Mesenchymal stem cell (in vitro differentiated cells and primary cell): ENCODE measurements at regions not wholly inside any gene's neighbourhood (a gene's known extent, or its start where the extent isn't known, plus 50 kb on each side); places are given as distances from the start of the nearest gene placed in this dataset.
A peak's percentile ranks its signal among the peaks of the same experiment; 100 is the strongest.

Source experiments
- DNase-seq: peaks from one replicate; pipeline ENCODE4 v3.0.0-alpha.2; 2013
- H2AFZ ChIP-seq: one replicate; pipeline ENCODE4 v1.6.1; 2013; ENCODE audit warnings: low read depth, mild to moderate bottlenecking, control low read depth, inconsistent platforms, low read length, moderate library complexity
- H2AK5ac ChIP-seq: 2 replicates; pipeline ENCODE4 v1.6.1; 2013; ENCODE audit warnings: low read length, moderate library complexity, mild to moderate bottlenecking, inconsistent platforms; ENCODE audit not compliant: severe bottlenecking
- H2BK120ac ChIP-seq: one replicate; pipeline ENCODE4 v1.6.1; 2013; ENCODE audit warnings: low read depth, mild to moderate bottlenecking, inconsistent platforms, low read length, moderate library complexity
- H2BK12ac ChIP-seq, 2 experiments: one replicate each; pipeline ENCODE4 v1.6.1; 2013; ENCODE audit warnings: inconsistent platforms in 2 of 2, low read length in 2 of 2, mild to moderate bottlenecking in 2 of 2, moderate library complexity in 2 of 2, control low read depth in 1 of 2
- H2BK15ac ChIP-seq: one replicate; pipeline ENCODE4 v1.6.1; 2013; ENCODE audit warnings: mild to moderate bottlenecking, low read depth, inconsistent platforms; ENCODE audit not compliant: poor library complexity, severe bottlenecking
- H2BK5ac ChIP-seq: 2 replicates; pipeline ENCODE4 v1.6.1; 2013; ENCODE audit warnings: low read depth, mild to moderate bottlenecking, low read length, control low read depth, inconsistent platforms; ENCODE audit not compliant: poor library complexity, severe bottlenecking
- H3K14ac ChIP-seq, 2 experiments: one replicate each; pipeline ENCODE4 v1.6.1; 2013; ENCODE audit warnings: inconsistent platforms in 2 of 2, low read length in 2 of 2, control low read depth in 1 of 2, mild to moderate bottlenecking in 1 of 2, moderate library complexity in 1 of 2
- H3K18ac ChIP-seq, 2 experiments: one replicate each; pipeline ENCODE4 v1.6.1; 2013; ENCODE audit warnings: inconsistent platforms in 2 of 2, low read length in 2 of 2, control low read depth in 1 of 2, low read depth in 1 of 2, mild to moderate bottlenecking in 1 of 2
- H3K23ac ChIP-seq, 2 experiments: one replicate each; pipeline ENCODE4 v1.6.1; 2013; ENCODE audit warnings: inconsistent platforms in 2 of 2, low read length in 2 of 2, mild to moderate bottlenecking in 2 of 2, moderate library complexity in 2 of 2, control low read depth in 1 of 2
- H3K27ac ChIP-seq: 2 replicates; pipeline ENCODE4 v1.5.1; 2013; ENCODE audit warnings: mild to moderate bottlenecking, moderate library complexity, low read length, control low read depth, inconsistent platforms; ENCODE audit not compliant: poor library complexity, severe bottlenecking
- H3K27me3 ChIP-seq, 2 experiments: 2 replicates each; pipeline versions ENCODE4 v1.6.1 to v1.7.0; 2013; ENCODE audit warnings: low read length in 2 of 2, mild to moderate bottlenecking in 2 of 2, moderate library complexity in 2 of 2, control low read depth in 1 of 2, inconsistent platforms in 1 of 2; ENCODE audit not compliant: control insufficient read depth in 1 of 2, insufficient read depth in 1 of 2
- H3K36me3 ChIP-seq, 2 experiments: 2 replicates each; pipeline versions ENCODE4 v1.6.1 to v1.7.0; 2013; ENCODE audit warnings: low read length in 2 of 2, control low read depth in 1 of 2, inconsistent platforms in 1 of 2, low read depth in 1 of 2, mild to moderate bottlenecking in 1 of 2; ENCODE audit not compliant: insufficient read depth in 2 of 2, control insufficient read depth in 1 of 2
- H3K4ac ChIP-seq, 2 experiments: one replicate each; pipeline ENCODE4 v1.6.1; 2013; ENCODE audit warnings: inconsistent platforms in 2 of 2, low read length in 2 of 2, mild to moderate bottlenecking in 2 of 2, moderate library complexity in 2 of 2, control low read depth in 1 of 2, low read depth in 1 of 2
- H3K4me1 ChIP-seq: 2 replicates; pipeline ENCODE4 v1.6.1; 2013; ENCODE audit warnings: low read depth, low read length, control low read depth; ENCODE audit not compliant: control insufficient read depth, insufficient read depth
- H3K4me2 ChIP-seq: 2 replicates; pipeline ENCODE4 v1.6.1; 2013; ENCODE audit warnings: low read length, mild to moderate bottlenecking, inconsistent platforms; ENCODE audit not compliant: poor library complexity, severe bottlenecking
- H3K4me3 ChIP-seq, 2 experiments: 2 replicates each; pipeline versions ENCODE4 v1.5.1 to v1.7.0; 2013; ENCODE audit warnings: low read length in 2 of 2, mild to moderate bottlenecking in 2 of 2, control low read depth in 1 of 2, low read depth in 1 of 2; ENCODE audit not compliant: insufficient read depth in 1 of 2
- H3K79me1 ChIP-seq: replicated peaks from 2 replicates; pipeline ENCODE4 v1.6.1; 2013; ENCODE audit warnings: mild to moderate bottlenecking, control low read depth, low read length, inconsistent platforms; ENCODE audit not compliant: poor library complexity, severe bottlenecking
- H3K9ac ChIP-seq: 2 replicates; pipeline ENCODE4 v1.7.0; 2013; ENCODE audit warnings: mild to moderate bottlenecking, low read length, moderate library complexity
- H3K9me3 ChIP-seq: 2 replicates; pipeline ENCODE4 v1.7.0; 2013; ENCODE audit warnings: mild to moderate bottlenecking, low read length; ENCODE audit not compliant: control insufficient read depth
- H4K8ac ChIP-seq: one replicate; pipeline ENCODE4 v1.6.1; 2013; ENCODE audit warnings: inconsistent platforms, mild to moderate bottlenecking, low read length, moderate library complexity
- H4K91ac ChIP-seq: one replicate; pipeline ENCODE4 v1.6.1; 2013; ENCODE audit warnings: mild to moderate bottlenecking, low read length, inconsistent platforms
- WGBS: methylation state at CpG from one replicate; pipeline ENCODE4 v1.1.7; 2013; ENCODE audit warnings: mixed read lengths; 5-methylcytosine and 5-hydroxymethylcytosine counted together

- Histone ChIP-seq H2BK5ac (no peak overlapping the region), H3K4me1 (no peaks in the 10 kb centered on the region), H3K27me3 (no peaks in the 10 kb centered on the region), H2BK120ac (no peak overlapping the region), H4K91ac (no peak overlapping the region), H2AFZ (no peak overlapping the region), H3K27ac (peak overlapping the region; percentile 36), H2BK15ac (no peak overlapping the region), H3K36me3 (no peaks in the 10 kb centered on the region), H2AK5ac (no peak overlapping the region), H3K4ac (no peak overlapping the region), H3K14ac (no peak overlapping the region), H2BK12ac (no peak overlapping the region), H3K9me3 (peaks cover 6% of the 10 kb centered on the region), H4K8ac (no peak overlapping the region), H3K4me2 (no peak overlapping the region), H3K79me1 (no peaks in the 10 kb centered on the region), H3K23ac (no peak overlapping the region), H3K4me3 (no peak overlapping the region), H3K9ac (no peak overlapping the region), H3K18ac (no peak overlapping the region)
- DNase-seq, result peak; percentile 9
- 96% methylated on average over 2 of the region's 2 CpGs for WGBS
Observed at GRCh38 chr1:173356191-173356762, 120.9 kb upstream of the PRDX6 start.

DNA sequence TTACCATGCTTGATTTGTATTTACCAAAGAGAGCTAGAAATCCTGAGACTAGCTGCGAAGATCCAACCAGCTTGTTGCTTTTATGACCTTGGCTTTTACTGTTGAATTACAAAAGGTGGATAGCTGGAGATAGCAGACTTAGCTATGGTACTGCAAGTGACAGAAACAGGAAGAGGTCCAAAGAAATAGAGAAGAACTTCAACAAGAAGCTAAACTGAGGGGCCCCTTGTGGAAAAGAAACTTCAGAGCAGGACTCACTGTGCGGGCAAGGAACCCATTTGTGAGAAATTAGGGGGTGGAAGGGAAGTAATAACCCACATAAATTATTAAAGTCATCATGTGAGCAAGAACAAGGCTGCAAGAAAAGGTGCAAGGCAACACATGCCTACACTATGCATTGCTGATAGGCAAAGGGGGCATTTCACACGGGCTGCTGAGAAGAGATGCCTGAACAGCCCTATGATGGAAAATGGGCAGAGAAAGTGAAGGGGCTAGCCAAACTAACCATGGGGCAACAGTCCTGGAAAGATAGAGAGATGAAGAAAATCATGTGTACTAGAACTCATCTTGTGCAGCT lies 116.6 kb upstream of the PRDX6 start:
- Histone ChIP-seq H3K4me3 (no peak overlapping the region), H2BK12ac (no peak overlapping the region), H3K23ac (no peak overlapping the region), H3K36me3 (no peaks in the 10 kb centered on the region), H4K8ac (no peak overlapping the region), H2BK120ac (no peak overlapping the region), H3K4me1 (peaks cover 2% of the 10 kb centered on the region), H2BK15ac (no peak overlapping the region), H3K14ac (no peak overlapping the region), H2AFZ (no peak overlapping the region), H2AK5ac (no peak overlapping the region), H3K18ac (no peak overlapping the region), H3K27ac (no peak overlapping the region), H3K4me2 (no peak overlapping the region), H3K27me3 (no peaks in the 10 kb centered on the region), H2BK5ac (no peak overlapping the region), H3K4ac (no peak overlapping the region), H4K91ac (no peak overlapping the region), H3K9me3 (no peaks in the 10 kb centered on the region), H3K9ac (no peak overlapping the region), H3K79me1 (no peaks in the 10 kb centered on the region)
- 96% methylated on average over 2 of the region's 3 CpGs for WGBS
- no peak for DNase-seq

GRCh38 chr1:173362543-173362942 lies 114.6 kb upstream of the PRDX6 start:
- no peak overlapping the region for H2BK12ac ChIP-seq
- no peak for DNase-seq
- 86% methylated on average over 1 of the region's 2 CpGs for WGBS

DNA sequence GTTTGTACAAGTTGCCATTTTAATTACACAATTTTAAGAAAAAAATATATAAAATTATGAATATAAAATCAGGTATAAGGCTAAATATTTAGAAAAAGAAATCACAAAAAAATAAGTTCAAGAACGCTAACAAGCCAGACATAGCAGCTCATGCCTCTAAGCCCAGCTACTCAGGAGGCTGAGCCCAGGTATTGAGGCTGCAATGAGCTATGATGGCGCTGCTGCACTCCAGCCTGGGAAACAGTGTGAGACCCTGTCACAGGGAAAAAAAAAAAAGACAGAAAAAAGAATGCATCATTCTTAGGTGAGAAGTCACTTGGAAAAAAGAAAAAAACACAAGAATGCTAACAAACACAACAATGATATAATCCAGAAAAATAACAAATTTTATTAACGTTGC lies 112.3 kb upstream of the PRDX6 start:
- no peak overlapping the region for H4K91ac ChIP-seq
- no peaks in the 10 kb centered on the region for H3K9me3 ChIP-seq
- H3K36me3 ChIP-seq, result no peaks in the 10 kb centered on the region
- no peak overlapping the region for H2AFZ ChIP-seq
- no peak overlapping the region for H3K4ac ChIP-seq
- WGBS, result 50% methylated on average over 2 of the region's 3 CpGs
- H2BK15ac ChIP-seq, result no peak overlapping the region
- H2BK12ac ChIP-seq, result no peak overlapping the region
- no peak overlapping the region for H3K4me3 ChIP-seq
- H3K27me3 ChIP-seq, result no peaks in the 10 kb centered on the region
- no peak overlapping the region for H3K14ac ChIP-seq
- H3K4me1 ChIP-seq, result peaks cover 2% of the 10 kb centered on the region
- H3K9ac ChIP-seq, result no peak overlapping the region
- H3K23ac ChIP-seq, result no peak overlapping the region
- no peak overlapping the region for H3K4me2 ChIP-seq
- H4K8ac ChIP-seq, result no peak overlapping the region
- H3K27ac ChIP-seq, result no peak overlapping the region
- no peak overlapping the region for H2BK5ac ChIP-seq
- no peak for DNase-seq
- H3K18ac ChIP-seq, result no peak overlapping the region
- H2BK120ac ChIP-seq, result no peak overlapping the region
- no peaks in the 10 kb centered on the region for H3K79me1 ChIP-seq
- no peak overlapping the region for H2AK5ac ChIP-seq

More at GRCh38 chr1:173362543-173362942, 114.6 kb upstream of the PRDX6 start:
- peaks cover 2% of the 10 kb centered on the region for H3K4me1 ChIP-seq
- no peaks in the 10 kb centered on the region for H3K9me3 ChIP-seq
- no peak overlapping the region for H3K23ac ChIP-seq
- no peaks in the 10 kb centered on the region for H3K36me3 ChIP-seq
- no peak overlapping the region for H2BK5ac ChIP-seq
- no peak overlapping the region for H3K9ac ChIP-seq
- H3K4me2 ChIP-seq, result no peak overlapping the region
- H4K8ac ChIP-seq, result no peak overlapping the region
- H2BK15ac ChIP-seq, result no peak overlapping the region
- no peak overlapping the region for H3K18ac ChIP-seq
- no peak overlapping the region for H3K14ac ChIP-seq
- H3K79me1 ChIP-seq, result no peaks in the 10 kb centered on the region
- H3K27ac ChIP-seq, result no peak overlapping the region
- no peaks in the 10 kb centered on the region for H3K27me3 ChIP-seq
- H2BK120ac ChIP-seq, result no peak overlapping the region
- no peak overlapping the region for H3K4me3 ChIP-seq
- H2AK5ac ChIP-seq, result no peak overlapping the region
- no peak overlapping the region for H4K91ac ChIP-seq
- H2AFZ ChIP-seq, result no peak overlapping the region
- no peak overlapping the region for H3K4ac ChIP-seq
